ENCODE measurements at regions not wholly inside any gene's neighbourhood (a gene's known extent, or its start where the extent isn't known, plus 50 kb on each side); places are given as distances from the start of the nearest gene placed in this dataset.

GRCh38 chr15:69834267-69834666 is 263.4 kb downstream of the TLE3 start:
- no peak overlapping the region for H3K9ac ChIP-seq
- CTCF ChIA-PET = no interaction called here
- DNase-seq = no peak
- H3F3A ChIP-seq (replicated peaks; ENCODE audit: insufficient read depth) = no peaks in the 10 kb centered on the region
- H3K4me1 ChIP-seq (ENCODE audit: control insufficient read depth in 1 of 2, insufficient read depth in 2 of 2, low read depth in 1 of 2, low read length in 1 of 2) = peaks cover 0 to 4% of the 10 kb centered on the region in 2 experiments; a peak in 1 of 4 replicates
- no peaks in the 10 kb centered on the region; the same call in 1 of the 2 replicates for H3K27me3 ChIP-seq (ENCODE audit: insufficient read depth)
- no peaks in the 10 kb centered on the region for H3K9me3 ChIP-seq
- H3K4me3 ChIP-seq (ENCODE audit: low read depth in 2 of 2, low read length in 1 of 2) = no peak overlapping the region
- H3K9me2 ChIP-seq = no peaks in the 10 kb centered on the region
- no peak overlapping the region for H3K27ac ChIP-seq (ENCODE audit: low read depth in 2 of 2, low read length in 1 of 2)
- no peak overlapping the region for H2AFZ ChIP-seq (ENCODE audit: low read depth)
- POLR2A ChIA-PET = no interaction called here
- no peak overlapping the region for H3K4me2 ChIP-seq
- TF ChIP-seq TCF12 (IDR thresholded peaks at IDR 0.05) (no peak), IRF3 (IDR thresholded peaks at IDR 0.05; ENCODE audit: low read depth, low read length) (no peak), FOSL2 (IDR thresholded peaks at IDR 0.05; ENCODE audit: borderline replicate concordance, low read depth) (no peak)
- TF ChIP-seq, protein P1, sequence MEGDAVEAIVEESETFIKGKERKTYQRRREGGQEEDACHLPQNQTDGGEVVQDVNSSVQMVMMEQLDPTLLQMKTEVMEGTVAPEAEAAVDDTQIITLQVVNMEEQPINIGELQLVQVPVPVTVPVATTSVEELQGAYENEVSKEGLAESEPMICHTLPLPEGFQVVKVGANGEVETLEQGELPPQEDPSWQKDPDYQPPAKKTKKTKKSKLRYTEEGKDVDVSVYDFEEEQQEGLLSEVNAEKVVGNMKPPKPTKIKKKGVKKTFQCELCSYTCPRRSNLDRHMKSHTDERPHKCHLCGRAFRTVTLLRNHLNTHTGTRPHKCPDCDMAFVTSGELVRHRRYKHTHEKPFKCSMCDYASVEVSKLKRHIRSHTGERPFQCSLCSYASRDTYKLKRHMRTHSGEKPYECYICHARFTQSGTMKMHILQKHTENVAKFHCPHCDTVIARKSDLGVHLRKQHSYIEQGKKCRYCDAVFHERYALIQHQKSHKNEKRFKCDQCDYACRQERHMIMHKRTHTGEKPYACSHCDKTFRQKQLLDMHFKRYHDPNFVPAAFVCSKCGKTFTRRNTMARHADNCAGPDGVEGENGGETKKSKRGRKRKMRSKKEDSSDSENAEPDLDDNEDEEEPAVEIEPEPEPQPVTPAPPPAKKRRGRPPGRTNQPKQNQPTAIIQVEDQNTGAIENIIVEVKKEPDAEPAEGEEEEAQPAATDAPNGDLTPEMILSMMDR (IDR thresholded peaks at IDR 0.05) = no peak
- WGBS (ENCODE audit: low lambda C conversion rate) = 53% methylated on average over 5 of the region's 5 CpGs
- no peaks in the 10 kb centered on the region for H4K20me1 ChIP-seq (ENCODE audit: insufficient read depth)
- no peaks in the 10 kb centered on the region for H3K36me3 ChIP-seq (replicated peaks in 1 of 2; ENCODE audit: control insufficient read depth in 1 of 2, insufficient read depth in 2 of 2, low read length in 1 of 2)
- no peaks in the 10 kb centered on the region for H3K79me2 ChIP-seq (ENCODE audit: insufficient read depth)

DNA sequence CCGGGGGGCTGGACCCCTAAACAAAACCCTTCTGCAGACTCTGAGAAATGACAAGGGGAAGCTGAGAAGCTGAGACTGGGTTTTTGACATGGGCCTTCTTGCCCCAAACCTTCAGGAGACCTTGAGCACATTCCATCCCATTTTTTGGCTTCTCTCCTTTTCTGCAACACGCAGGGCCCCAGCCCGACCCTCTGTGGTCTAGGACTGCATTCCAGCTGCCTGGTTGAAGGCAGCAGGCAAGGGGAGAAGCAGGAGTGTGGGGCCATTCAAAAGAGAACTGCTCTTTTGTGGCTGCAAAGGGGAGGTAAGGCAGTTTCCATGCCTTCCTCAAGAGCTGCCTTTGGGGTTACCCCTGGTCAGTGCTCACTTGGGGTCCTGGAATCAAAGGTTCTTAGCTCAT is 263.0 kb downstream of the TLE3 start:
- Histone ChIP-seq H3K36me3 (replicated peaks in 1 of 2; ENCODE audit: control insufficient read depth in 1 of 2, insufficient read depth in 2 of 2, low read length in 1 of 2) (no peaks in the 10 kb centered on the region), H3K27ac (ENCODE audit: low read depth in 2 of 2, low read length in 1 of 2) (no peak overlapping the region), H3K4me3 (ENCODE audit: low read depth in 2 of 2, low read length in 1 of 2) (no peak overlapping the region), H3K9me3 (no peaks in the 10 kb centered on the region), H2AFZ (ENCODE audit: low read depth) (no peak overlapping the region), H3K4me1 (ENCODE audit: control insufficient read depth in 1 of 2, insufficient read depth in 2 of 2, low read depth in 1 of 2, low read length in 1 of 2) (peaks cover 0 to 4% of the 10 kb centered on the region in 2 experiments; a peak in 1 of 4 replicates), H4K20me1 (ENCODE audit: insufficient read depth) (no peaks in the 10 kb centered on the region), H3F3A (replicated peaks; ENCODE audit: insufficient read depth) (no peaks in the 10 kb centered on the region), H3K4me2 (no peak overlapping the region), H3K27me3 (ENCODE audit: insufficient read depth) (no peaks in the 10 kb centered on the region; the same call in 1 of the 2 replicates), H3K9ac (no peak overlapping the region), H3K9me2 (no peaks in the 10 kb centered on the region), H3K79me2 (ENCODE audit: insufficient read depth) (no peaks in the 10 kb centered on the region)
- no peak for DNase-seq
- POLR2A ChIA-PET = no interaction called here
- CTCF ChIA-PET = no interaction called here
- WGBS (ENCODE audit: low lambda C conversion rate) = 40% methylated on average over 3 of the region's 3 CpGs
- TF ChIP-seq POLR2AphosphoS5 (IDR thresholded peaks at IDR 0.05; ENCODE audit: low read depth, low read length) (no peak), GABPA (IDR thresholded peaks at IDR 0.05; ENCODE audit: low read depth) (no peak), MEF2A (IDR thresholded peaks at IDR 0.05; ENCODE audit: borderline replicate concordance, low read depth) (no peak), YY1 (IDR thresholded peaks at IDR 0.05; ENCODE audit: low read depth) (no peak), RAD21 (IDR thresholded peaks at IDR 0.05; ENCODE audit: low read length) (no peak), ZBTB33 (IDR thresholded peaks at IDR 0.05; ENCODE audit: borderline replicate concordance, low read depth) (no peak), NFIC (IDR thresholded peaks at IDR 0.05; ENCODE audit: borderline replicate concordance) (no peak), FOXM1 (IDR thresholded peaks at IDR 0.05; ENCODE audit: low read depth) (no peak), EZH2phosphoT487 (IDR thresholded peaks at IDR 0.05; ENCODE audit: borderline replicate concordance, low read depth) (no peak), TAF1 (IDR thresholded peaks at IDR 0.05; ENCODE audit: borderline replicate concordance, low read depth, low read length) (no peak), SIN3A (IDR thresholded peaks at IDR 0.05; ENCODE audit: borderline replicate concordance, low read depth, low read length) (no peak)
- TF ChIP-seq, protein P1 (IDR thresholded peaks at IDR 0.05) = no peak
- TF ChIP-seq, protein P2, sequence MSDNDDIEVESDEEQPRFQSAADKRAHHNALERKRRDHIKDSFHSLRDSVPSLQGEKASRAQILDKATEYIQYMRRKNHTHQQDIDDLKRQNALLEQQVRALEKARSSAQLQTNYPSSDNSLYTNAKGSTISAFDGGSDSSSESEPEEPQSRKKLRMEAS (IDR thresholded peaks at IDR 0.05; ENCODE audit: low read depth) = no peak

Data from SK-N-SH (cell line).